HG03280 (cell line): ENCODE measurements at regions not wholly inside any gene's neighbourhood (a gene's known extent, or its start where the extent isn't known, plus 50 kb on each side); places are given as distances from the start of the nearest gene placed in this dataset.

Experiments
- ATAC-seq: cut with Tn5 transposase; IDR thresholded peaks from one replicate; pipeline ENCODE4 v1.9.1; 2021; ENCODE audit warnings: mild to moderate bottlenecking, moderate library complexity; ENCODE audit not compliant: unreplicated experiment

DNA sequence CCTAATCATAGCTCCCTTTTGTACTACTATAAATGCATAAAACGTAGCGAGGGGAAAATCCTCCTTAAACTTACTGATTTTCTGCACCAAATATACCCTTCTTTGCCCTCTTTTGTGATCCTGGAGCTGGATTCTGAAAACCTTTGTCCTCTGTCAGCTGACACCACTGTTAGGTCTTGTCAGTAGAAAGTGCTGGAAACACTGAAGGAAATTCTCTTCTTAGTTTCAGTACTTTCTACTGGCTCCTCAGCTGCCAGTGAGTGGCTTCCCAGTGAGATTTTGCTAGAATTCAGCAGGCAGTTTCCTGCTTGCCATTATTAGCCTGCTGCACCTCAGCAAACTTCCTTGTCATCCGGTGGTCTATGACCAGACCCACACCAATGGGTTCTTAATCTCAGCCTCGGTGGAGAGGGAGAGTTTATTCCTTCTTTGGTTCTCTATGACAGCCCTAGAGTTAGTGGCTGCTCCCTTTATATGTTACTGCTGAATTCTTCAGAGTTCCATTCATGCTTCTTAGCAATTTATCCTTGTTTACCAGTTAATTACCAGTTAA, 476.2 kb downstream of the FSCB start:
- no peak for ATAC-seq

GRCh38 chr14:44029933-44030332, 477.1 kb downstream of the FSCB start:
- ATAC-seq: no peak

DNA sequence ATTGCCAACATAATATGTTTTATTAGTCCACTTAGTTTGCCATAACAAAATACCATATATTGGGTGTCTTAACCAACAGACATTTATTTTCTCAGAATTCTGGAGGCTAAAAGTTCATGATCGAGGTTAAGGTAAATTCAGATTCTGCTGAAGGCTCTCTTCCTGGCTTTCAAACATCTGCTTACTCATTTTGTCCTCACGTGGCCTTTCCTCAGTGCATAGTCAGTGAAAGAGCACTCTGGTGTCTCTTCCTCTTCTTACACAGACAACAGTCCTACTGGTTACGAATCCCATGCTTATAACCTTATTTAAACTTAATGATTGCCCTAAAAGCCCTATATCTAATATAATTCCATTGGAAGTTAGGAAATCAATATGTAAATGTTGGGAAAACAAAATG, 479.7 kb downstream of the FSCB start:
- ATAC-seq: no peak

DNA sequence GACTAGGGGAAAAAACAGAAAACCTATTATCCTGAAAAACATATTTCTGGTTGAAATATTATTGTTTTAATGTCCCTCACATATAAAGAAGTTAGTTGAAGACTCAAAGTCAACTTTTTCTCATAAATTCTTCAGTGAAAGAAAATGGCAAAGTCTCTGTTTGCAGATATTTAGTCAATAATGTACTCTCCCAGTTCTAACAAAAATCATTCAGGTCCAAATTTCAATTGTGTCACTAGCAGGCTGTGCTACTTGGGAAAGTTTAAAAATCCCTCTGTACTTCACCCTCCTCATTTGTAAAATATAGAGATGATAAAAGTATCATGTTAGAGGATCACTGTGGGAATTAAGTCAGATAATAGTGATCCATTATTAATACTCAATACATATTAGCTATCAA, 496.5 kb downstream of the FSCB start:
- no peak for ATAC-seq

- no peak for ATAC-seq
Measured at GRCh38 chr14:44010071-44010470, 497.0 kb downstream of the FSCB start.

GRCh38 chr14:44009642-44010041, 497.4 kb downstream of the FSCB start:
- ATAC-seq: no peak

GRCh38 chr14:43988989-43989388, 518.1 kb downstream of the FSCB start:
- ATAC-seq: no peak

DNA sequence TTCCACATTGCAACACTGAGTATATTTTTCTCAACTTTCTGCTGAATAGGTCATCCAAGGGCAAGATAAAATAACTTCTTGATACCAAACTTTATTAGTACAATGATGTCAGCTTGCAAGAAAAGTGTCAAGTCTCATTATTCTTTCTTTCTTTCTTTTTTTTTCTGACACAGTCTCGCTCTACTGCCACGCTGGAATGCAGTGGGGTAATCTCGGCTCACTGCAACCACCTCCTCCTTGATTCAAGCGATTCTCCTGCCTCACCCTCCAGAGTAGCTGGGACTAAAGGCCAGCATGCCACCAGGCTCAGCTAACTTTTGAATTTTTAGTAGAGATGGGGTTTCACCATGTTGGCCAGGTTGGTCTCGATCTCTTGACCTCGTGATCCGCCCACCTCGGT, 523.4 kb downstream of the FSCB start:
- ATAC-seq: no peak

DNA sequence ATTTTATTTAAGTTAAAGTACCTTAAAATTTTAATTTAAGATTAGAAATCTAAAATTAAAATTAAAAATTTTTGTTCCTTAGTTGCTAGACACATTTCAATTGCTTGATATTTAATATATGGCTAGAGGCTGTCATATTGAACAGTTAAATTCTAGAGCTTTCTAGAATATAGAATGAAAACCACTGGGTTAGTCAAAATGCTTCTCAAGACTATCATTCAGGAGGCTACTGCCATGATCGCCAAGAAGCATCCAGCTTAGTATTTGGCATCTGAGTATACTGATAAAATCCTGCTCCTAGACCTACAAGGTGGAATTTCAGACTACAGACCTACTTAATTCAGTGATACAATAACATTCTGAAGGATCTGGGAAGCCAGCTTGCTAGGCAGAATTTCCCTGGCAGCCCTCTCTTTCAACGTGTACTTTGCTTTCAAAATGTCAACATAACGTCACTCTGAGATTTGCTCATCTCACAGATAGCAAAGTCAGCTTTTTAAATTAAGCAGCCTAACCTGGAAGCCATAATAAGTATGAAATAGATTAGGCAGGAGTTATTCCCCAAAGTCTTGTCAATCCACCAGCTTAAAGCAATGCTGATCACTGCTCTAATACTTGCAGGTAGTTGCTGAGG, 525.8 kb downstream of the FSCB start:
- no peak for ATAC-seq

GRCh38 chr14:43956741-43957140, 550.3 kb downstream of the FSCB start:
- no peak for ATAC-seq

DNA sequence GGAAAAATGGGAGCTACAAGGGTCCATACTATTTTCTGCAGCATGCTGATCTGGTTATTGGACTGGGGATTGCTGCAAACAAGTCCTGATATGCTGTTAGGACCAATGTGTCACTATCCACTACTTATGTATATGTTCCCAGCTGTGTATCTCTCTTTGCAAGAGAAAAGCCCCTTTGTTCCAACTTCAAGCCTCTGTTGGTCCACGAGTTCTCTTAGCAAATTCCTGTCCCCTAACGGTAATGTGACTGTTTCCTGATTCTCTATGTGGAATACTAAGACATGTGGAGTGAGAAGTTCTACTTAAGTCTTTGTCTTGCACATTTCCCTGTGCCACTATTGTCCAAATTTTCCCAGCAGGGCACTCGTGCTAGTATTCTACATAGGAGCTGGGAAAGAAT, 557.7 kb downstream of the FSCB start:
- no peak for ATAC-seq

DNA sequence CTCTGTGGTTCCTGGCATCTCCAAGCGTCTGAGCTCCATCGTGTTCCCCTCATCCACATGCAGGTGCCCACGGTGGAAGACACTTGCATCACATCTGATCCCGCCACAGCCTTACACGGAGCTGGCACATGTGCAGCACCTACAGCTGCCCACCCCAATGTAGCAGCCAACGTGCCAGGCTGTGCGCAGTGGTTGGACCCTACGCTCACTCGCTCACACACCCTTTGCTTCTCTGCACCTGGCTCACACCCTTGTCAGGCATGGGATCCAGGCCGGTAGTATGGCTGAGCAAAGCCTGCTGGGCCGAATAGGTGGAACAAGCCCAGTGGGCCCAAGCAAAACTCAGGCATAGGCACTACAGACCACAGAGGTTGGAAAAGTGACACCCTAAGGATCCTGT, 567.2 kb downstream of the FSCB start:
- no peak for ATAC-seq

GRCh38 chr14:43938588-43939281, 568.3 kb downstream of the FSCB start:
- ATAC-seq: no peak

GRCh38 chr14:43937001-43937400, 570.1 kb downstream of the FSCB start:
- no peak for ATAC-seq

DNA sequence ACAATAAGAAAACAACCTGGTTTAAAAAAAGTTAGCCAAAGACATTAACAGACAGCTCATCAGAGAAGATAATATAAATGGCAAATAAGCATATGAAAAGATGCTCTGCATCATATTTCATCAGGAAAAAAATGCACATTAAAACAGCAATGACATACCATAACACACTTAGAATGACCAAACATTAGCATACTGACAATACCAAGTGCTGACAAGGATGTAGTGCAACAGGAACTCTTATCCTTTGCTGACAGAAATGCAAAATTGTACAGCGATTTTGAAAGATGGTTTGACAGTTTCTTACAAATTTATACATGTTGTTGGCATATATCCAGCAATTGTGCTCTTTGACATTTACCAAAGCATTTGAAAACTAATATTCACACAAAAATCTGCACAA, 573.0 kb downstream of the FSCB start:
- ATAC-seq: no peak

- ATAC-seq: no peak
Measured at GRCh38 chr14:43914041-43914693, 592.9 kb downstream of the FSCB start.

- ATAC-seq: no peak
Measured at GRCh38 chr14:43903209-43903608, 603.9 kb downstream of the FSCB start.

DNA sequence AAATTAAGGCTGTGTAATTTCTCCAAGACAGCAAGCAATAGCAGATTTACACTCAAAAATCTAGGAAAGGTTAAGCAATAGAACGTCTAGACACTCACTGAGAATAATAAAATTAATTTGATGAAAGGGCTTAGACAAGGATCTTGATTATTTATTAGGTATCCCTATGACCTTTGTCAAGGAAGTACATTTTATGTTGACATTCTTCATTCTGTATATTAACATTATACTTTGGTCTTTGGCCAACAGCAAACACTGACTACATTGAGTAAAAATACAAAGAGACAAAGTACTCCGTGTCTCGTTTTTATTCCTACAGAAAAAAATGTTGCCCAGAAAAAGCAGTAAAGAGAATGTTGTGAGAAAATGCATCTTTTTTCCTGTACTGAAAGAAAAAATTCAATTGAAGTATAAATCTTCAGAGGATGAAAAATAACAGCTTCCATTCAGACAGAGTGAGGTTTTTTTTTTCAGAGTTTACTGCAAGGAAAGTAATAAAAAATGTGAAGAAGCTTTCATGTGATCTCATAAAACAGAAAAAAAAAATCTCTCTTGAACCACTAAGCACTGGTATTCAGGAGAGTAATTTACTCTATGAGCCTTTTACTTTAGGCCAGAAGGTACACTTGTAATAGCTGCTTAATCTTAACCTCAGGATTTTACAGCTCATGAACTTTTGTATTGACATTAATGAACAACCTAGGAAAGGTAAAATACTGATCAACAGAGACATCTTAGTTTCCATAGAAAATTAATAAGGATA, 605.0 kb downstream of the FSCB start:
- ATAC-seq: no peak

DNA sequence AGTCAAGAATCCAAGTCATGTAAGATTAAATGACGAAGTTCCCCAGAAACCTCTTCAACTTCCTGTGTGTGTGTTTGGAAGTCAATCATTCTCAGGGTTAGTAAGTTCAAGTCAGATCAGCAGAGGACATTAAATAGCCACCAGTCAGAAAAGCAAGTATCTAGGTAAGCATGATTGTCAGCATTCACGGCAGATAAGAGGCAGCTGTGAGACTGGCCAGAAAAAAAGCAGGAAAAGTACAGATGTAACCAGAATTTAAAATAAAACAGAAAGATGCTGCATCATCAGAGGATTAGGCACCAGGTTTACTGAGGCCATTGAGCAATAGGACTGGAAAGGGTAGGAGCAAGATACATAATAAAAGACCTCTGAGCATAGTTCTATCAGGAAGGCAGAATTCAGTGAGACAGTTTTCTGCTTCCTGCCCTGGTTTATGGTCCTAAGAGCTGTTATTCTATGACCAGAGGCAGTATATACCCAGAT, 606.9 kb downstream of the FSCB start:
- ATAC-seq: no peak

DNA sequence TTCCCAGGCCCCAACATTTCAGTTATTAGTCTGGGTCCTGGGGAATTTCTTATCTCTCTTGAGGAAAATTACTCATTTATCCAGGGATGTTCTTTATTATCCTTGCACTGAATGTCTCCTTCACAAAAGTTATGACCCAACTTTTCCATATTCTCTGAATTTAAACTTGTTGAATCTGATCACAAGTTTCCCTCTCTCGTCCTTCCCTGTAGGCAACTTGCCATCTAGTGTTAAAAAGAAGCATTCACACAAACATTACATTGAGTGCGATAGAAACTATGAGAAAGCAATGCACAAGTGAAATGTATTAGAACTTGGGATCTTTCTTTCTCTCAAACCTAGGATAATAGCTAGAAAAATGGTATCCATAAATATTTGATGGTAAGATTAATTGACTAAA, 608.4 kb downstream of the FSCB start:
- no peak for ATAC-seq

DNA sequence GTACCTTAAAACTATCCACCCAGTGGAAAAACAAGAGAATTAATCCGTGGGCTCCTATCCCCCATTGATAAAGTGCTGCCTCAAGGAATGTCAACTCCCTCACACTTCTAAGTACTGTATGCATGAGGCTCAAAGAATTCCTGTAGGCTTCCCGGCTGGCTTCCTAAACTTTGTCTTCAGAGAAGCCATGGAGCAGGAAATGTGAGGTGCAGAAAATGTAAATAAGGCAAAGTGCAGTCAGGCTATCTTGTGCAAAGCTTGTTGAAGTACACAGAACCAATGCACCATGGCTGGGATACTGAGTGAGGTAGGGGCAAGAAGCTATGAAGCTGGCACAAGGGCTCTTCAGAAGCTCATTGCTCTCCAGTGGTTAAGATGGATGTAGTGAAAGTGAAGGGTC, 611.0 kb downstream of the FSCB start:
- no peak for ATAC-seq
